Right renal pelvis (tissue), 4 donors: ENCODE measurements at regions not wholly inside any gene's neighbourhood (a gene's known extent, or its start where the extent isn't known, plus 50 kb on each side); places are given as distances from the start of the nearest gene placed in this dataset.
A peak's percentile ranks its signal among the peaks of the same experiment; 100 is the strongest.

Experiments
- DNase-seq, 4 donors: peaks; one replicate each; pipeline ENCODE4 v3.0.0-alpha.2; 2013; ENCODE audit warnings: low read depth in 4 of 4, low spot score in 3 of 4, missing footprints in 1 of 4

GRCh38 chr15:25510146-25510545 is 71.3 kb upstream of the UBE3A start:
- DNase-seq: no peak

- no peak for DNase-seq
Measured at GRCh38 chr15:25509703-25510102, 70.9 kb upstream of the UBE3A start.

- DNase-seq: peak in 3 of 4 donors; percentile 1 to 30 (median 7)
Measured at GRCh38 chr15:25508369-25509002, 69.7 kb upstream of the UBE3A start.

- no peak for DNase-seq
Measured at GRCh38 chr15:25504307-25504706, 65.5 kb upstream of the UBE3A start.

- DNase-seq: peak in 2 of 4 donors; percentile 10 to 14
Measured at GRCh38 chr15:25501828-25502446, 63.1 kb upstream of the UBE3A start.

DNA sequence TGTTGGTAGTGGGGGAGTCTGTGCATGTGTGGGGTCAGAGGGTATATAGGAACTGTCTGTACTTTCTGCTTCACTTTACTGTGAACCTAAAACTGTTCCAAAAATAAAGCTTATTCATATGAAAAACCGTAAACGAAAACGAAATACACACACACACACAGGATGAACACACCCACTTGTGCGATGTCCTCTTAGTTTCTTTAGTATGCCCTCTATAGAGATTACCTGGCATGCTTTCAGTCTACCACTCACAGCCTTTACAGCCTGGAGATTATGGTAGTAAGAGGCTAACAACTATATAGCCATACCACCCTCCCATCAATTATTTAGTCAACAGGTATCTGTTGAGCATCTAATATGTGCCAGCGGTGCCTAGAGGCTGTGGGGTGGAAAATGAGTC is 60.0 kb upstream of the UBE3A start:
- DNase-seq: no peak

DNA sequence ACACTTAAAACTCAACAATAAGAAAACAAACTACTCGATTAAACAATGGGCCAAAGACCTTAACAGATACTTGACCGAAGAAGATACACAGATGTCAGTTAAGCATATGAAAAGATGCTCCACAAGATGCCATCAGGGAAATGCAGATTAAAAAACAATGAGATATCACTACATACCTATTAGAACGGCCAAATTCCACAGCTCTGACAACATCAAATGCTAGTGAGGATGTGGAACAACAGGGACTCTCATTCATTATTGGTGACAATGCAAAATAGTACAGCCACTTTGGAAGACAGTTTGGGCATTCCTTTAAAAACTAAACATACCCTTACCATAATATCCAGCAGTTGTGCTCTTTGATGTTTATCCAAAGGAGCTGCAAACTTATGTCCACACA is 59.1 kb upstream of the UBE3A start:
- DNase-seq: no peak

GRCh38 chr15:25493823-25494526 is 55.2 kb upstream of the UBE3A start:
- no peak for DNase-seq

DNA sequence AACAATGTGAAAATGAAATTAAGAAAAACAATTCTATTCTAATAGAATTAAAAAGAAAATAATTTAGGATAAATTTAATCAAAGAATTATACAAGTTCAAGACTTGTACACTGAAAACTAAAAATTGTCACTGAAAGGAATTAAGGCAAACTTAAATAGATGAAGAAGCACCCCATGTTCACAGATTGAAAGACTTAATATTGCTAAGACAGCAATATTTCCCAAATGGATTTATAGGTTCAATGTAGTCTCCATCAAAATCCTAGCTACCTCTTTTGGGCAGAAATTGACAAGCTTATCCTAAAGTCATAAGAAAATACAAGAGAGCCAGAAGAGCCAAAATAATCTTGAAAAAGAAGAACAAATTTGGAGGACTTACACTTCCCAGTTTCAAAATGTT is 53.5 kb upstream of the UBE3A start:
- DNase-seq: no peak
